ENCODE measurements at regions not wholly inside any gene's neighbourhood (a gene's known extent, or its start where the extent isn't known, plus 50 kb on each side); places are given as distances from the start of the nearest gene placed in this dataset.
A peak's percentile ranks its signal among the peaks of the same experiment; 100 is the strongest.

- DNase-seq (ENCODE audit: low read depth in 4 of 4, low spot score in 2 of 4), result no peak
Measured at GRCh38 chr12:131603939-131604795, 106.7 kb upstream of the SFSWAP start.

GRCh38 chr12:131604859-131605258, 106.0 kb upstream of the SFSWAP start:
- DNase-seq (ENCODE audit: low read depth in 4 of 4, low spot score in 2 of 4), result no peak

GRCh38 chr12:131605304-131605829, 105.5 kb upstream of the SFSWAP start:
- no peak for DNase-seq (ENCODE audit: low read depth in 4 of 4, low spot score in 2 of 4)

DNA sequence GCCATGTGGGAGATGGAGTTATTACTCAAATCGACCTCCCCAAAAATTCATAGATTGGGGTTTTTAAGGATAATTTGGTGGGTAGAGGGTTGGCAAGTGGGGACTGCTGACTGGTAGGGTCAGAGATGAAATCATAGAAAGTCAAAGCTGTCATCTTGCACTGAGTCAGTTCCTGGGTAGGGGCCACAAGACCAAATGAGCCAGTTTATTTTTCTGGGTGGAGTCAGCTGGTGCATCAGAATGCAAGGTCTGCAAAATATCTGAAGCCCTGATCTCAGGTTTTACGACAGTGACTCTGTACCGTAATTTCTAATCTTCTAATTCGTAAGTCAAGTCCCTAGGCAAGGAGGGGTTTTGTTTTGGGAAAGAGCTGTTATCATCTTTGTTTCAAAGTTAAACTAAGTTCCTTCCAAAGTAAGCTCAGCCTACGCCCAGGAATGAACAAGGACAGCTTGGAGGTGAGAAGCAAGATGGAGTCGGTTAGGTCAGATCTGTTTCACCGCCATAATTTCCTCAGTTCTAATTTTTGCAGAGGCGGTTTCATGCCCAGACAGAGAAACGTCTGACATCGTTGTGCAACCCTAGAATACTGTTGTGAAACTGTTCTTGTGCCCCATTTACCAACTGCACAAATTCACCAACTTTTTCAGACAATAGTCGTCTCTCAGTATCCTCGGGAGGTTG, 104.5 kb upstream of the SFSWAP start:
- DNase-seq (ENCODE audit: low read depth in 4 of 4, low spot score in 2 of 4), result no peak

- no peak for DNase-seq (ENCODE audit: low read depth in 4 of 4, low spot score in 2 of 4)
Measured at GRCh38 chr12:131607658-131608447, 103.0 kb upstream of the SFSWAP start.

DNA sequence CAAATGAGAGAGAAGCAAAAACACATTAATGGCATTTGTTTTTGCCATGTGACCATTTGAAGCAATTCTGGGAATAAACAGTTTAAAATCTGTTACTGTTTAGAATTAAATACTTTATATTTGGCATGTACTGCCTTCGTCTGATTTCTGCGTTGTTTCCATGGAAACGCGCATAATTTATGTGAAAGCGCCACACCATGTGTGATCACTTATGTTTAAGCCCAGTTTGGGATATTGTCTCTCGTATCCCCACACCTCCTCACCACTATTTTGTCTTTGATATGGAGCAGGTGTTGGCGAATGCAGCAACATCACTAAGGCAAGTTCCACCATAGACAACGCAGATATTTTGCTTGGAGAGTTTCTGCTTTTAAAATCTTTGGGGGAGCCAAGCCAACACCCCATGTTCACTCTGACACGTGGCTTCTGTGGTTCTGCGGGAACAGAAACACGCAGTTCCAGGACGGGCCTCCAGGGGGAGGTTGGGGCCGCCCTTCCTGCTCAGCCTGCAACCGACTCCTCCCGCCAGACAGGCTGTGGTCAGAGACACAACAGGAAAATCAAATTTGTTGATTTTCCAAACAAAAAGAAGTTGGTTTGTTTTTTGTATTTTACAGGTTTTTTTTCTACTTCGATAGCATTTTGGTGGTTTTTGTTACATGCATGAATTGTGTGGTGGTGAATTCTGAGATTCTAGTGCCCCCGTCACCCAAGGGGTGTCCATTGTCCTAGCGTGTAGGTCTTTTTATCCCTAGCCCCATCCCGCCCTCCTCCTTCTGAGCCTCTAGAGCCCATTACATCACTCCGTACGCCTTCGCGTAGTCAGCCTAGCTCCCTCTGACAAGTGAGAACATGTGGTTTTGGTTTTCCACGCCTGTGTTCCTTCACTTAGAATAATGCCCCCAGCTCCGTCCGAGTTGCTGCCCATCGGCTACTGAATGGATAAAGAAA, 101.9 kb upstream of the SFSWAP start:
- peak in 1 of 4 donors; percentile 22 for DNase-seq (ENCODE audit: low read depth in 4 of 4, low spot score in 2 of 4)

DNA sequence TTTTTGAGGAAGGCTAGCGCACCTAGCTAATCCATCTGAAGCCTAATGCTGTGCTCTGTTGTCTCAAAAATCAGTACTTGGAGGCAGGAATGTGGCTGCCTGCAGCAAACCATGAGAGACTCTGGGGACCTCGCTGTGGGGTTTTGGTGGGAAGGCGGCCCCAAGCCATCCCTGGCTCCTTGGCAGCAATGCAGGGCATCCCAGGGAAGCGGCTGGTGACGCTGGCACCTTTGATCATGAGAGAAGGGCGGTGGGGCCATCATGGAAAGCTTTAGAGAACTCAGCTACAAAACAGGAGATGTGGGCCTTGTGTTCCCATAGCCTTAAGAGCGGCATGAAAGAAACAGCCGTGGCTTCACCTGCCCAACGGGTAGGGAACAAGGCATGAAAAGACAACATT, 101.1 kb upstream of the SFSWAP start:
- DNase-seq (ENCODE audit: low read depth in 4 of 4, low spot score in 2 of 4), result no peak

DNA sequence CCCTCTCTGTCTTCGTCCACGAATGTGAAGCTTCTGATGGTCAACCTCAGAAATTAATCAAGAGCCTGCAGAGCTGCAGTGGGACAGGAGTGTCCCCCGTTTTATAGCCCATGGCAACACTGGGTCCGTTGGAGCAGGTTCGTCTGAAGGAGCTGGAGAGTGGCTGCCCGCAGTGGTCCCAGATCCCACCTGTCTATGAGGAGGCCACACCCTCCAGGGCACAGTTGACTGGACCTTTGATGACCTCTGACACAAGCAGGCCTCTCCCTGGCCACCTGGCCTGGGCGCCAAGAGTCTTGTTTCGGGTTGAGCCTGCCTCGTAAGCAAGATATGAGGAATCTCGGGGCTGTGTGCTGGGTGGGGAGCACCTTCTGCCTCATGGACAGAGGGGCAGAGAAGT, 100.7 kb upstream of the SFSWAP start:
- DNase-seq (ENCODE audit: low read depth in 4 of 4, low spot score in 2 of 4), result no peak

DNA sequence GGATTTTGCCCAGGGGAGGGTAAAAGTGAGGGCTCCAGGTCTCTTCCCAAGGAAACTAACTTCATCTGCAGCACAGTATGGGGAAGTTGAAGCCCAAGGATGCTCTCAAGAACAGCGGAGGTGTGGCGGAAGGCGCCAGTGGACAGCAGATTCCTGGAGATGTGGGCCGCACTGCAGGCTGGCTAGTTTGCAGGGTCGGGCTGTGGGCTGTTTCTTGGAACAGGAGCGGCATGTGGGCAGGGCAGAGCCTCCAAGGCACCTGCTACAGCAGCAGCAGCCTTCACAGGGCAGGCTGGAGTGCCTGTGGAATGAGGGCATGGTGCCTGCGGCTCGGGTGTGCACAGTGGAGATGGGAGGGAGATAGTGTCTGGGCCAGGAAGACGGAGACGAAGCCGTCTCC, 100.0 kb upstream of the SFSWAP start:
- no peak for DNase-seq (ENCODE audit: low read depth in 4 of 4, low spot score in 2 of 4)

DNA sequence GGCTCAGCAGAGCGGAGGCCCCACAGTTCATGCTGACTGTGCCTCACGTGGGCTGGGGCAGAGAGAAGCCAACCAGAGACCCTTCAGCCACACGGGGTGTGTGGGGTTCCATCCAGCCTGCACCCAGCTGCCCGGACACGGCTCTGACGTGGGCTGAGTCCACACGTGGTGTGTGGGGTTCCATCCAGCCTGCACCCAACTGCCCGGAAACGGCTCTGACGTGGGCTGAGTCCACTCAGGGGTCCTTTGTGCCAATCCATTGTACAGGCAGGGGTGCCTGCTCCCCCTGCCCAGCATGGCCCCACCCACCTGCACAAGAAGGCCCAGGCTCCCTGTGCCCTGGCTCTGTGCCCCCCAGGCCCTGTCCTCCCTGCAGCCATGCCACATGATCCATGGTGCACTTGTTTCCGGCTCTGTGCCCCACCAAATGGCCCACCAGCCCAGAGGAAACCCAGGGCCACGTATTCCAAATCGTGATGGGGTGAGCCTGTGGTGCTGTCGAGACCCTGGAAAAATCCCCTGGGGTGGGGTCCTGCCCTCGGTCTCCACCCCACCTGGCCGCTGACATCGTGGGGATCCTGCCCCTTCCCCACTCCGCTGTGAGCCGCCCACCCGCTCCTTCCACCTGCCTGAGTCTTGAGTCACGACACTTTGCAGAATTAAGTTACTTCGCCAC, 99.3 kb upstream of the SFSWAP start:
- DNase-seq (ENCODE audit: low read depth in 4 of 4, low spot score in 2 of 4), result no peak

DNA sequence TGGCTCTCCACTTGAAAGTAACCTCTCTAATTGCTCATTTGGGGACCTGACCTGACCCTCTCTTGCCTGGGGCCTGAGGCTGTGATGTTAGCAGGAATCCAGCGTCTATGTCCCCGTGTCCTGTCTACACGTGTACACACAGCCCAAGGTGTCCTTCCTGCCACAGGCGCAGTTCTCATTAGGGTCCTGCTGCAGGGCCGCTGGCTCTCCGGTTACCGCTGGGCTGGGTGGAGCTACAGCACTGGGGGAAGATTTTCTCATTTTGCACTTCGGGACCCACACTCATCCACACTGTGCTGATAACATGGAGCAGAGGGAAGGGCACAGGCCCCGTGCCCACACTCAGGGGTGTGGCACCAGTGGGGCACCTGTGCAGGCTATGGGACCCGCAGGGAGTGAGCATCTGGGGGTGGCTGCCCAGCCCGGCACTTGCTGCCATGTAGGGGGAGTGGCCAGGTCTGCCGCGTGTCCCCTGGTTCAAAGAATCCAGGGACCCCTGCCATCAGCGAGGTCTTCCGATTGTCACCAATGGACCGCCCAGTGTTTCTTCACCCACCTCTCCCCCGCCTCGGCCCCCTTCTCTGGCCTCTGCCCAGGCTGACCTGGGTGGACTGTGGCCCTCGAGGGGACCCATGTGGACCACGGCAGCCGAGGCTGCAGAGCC, 98.7 kb upstream of the SFSWAP start:
- no peak for DNase-seq (ENCODE audit: low read depth in 4 of 4, low spot score in 2 of 4)

DNA sequence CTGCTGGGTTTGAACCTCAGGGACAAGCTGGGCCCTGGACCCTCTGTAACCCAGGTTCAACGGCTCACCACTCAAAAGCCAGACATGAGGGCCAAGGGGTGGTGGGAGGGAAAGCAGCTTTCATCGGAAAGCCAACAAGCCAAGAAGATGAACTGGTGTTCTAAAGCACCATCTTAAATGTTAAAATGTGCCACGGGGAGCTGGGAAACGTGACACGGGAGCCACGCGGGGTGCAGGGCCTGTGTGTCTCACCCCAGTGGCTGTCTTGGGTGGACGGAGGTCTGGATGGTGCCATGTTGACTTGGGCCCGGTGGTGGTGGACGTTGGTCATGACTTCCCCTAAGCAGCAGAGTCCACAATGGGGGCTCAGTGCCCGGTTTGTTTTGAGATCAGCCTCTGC, 97.7 kb upstream of the SFSWAP start:
- no peak for DNase-seq (ENCODE audit: low read depth in 4 of 4, low spot score in 2 of 4)

- no peak for DNase-seq (ENCODE audit: low read depth in 4 of 4, low spot score in 2 of 4)
Measured at GRCh38 chr12:131613678-131614077, 97.2 kb upstream of the SFSWAP start.

DNA sequence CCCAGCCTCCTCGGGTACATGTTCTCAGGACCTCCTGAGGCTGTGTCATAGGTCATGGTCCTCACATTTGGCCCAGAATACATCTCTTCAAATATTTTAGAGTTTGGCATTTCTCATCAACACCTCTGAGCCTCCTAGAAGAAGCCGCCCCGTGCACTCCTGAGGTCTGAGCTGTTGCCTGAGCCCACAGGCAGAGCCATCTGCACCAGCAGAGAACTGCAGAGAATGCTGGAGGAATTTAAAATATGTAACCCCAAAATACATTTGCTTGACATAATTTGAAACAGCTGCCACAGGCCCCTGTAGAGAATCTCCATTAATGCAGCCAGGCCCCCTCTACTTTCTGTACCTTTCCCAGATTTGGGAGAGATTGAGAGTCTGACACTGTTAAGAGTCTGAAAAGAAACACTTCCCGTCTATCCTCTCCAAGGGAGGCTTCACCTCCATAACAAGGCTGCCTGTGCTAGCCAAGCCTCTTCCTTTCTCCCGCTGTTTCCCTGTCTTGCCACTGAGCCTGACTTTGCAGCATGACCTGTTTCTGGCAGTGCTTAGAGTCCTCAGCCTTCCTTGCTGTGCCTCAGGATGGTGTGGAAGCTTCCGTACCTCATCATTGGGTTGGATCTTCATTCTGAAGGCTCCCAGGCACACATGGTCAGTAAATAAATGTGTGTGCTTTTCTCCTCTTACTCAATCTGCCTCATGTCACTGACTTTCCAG, 95.4 kb upstream of the SFSWAP start:
- DNase-seq (ENCODE audit: low read depth in 4 of 4, low spot score in 2 of 4), result no peak

GRCh38 chr12:131616043-131616700, 94.7 kb upstream of the SFSWAP start:
- no peak for DNase-seq (ENCODE audit: low read depth in 4 of 4, low spot score in 2 of 4)

- no peak for DNase-seq (ENCODE audit: low read depth in 4 of 4, low spot score in 2 of 4)
Measured at GRCh38 chr12:131616738-131617137, 94.2 kb upstream of the SFSWAP start.

GRCh38 chr12:131617179-131617578, 93.7 kb upstream of the SFSWAP start:
- no peak for DNase-seq (ENCODE audit: low read depth in 4 of 4, low spot score in 2 of 4)
